HCT116 (cell line): ENCODE measurements at regions not wholly inside any gene's neighbourhood (a gene's known extent, or its start where the extent isn't known, plus 50 kb on each side); places are given as distances from the start of the nearest gene placed in this dataset.

ENCODE experiments used
- CBX3 ChIP-seq: IDR thresholded peaks from 2 replicates; pipeline ENCODE4 v1.6.1; 2012; ENCODE audit warnings: low read depth
- POLR2A ChIP-seq: IDR thresholded peaks from 2 replicates; pipeline ENCODE4 v1.7.0; 2011; ENCODE audit warnings: borderline replicate concordance; ENCODE audit not compliant: insufficient read depth, insufficient read length; ENCODE audit errors: extremely low read depth
- TF ChIP-seq, protein P1 (sequence below), 3 experiments: fragments of 200-600 bp in 1 of 3; sonication (generic) in 1 of 3; IDR thresholded peaks in 2 of 3; conservative IDR thresholded peaks in 1 of 3; 2 replicates each; pipeline ENCODE4 v1.5.1; 2012 to 2017; ENCODE audit warnings: low read depth in 2 of 3, low read length in 2 of 3, antibody characterized with exemption in 1 of 3, borderline replicate concordance in 1 of 3, control low read depth in 1 of 3, mild to moderate bottlenecking in 1 of 3, mixed read lengths in 1 of 3, mixed run types in 1 of 3, moderate library complexity in 1 of 3; ENCODE audit not compliant: insufficient read depth in 1 of 3
- TF ChIP-seq, protein P2 (sequence below): IDR thresholded peaks from 2 replicates; pipeline ENCODE4 v1.6.1; 2011; ENCODE audit warnings: mild to moderate bottlenecking, low read length, moderate library complexity; ENCODE audit not compliant: insufficient replicate concordance; ENCODE audit errors: extremely low read depth

DNA sequence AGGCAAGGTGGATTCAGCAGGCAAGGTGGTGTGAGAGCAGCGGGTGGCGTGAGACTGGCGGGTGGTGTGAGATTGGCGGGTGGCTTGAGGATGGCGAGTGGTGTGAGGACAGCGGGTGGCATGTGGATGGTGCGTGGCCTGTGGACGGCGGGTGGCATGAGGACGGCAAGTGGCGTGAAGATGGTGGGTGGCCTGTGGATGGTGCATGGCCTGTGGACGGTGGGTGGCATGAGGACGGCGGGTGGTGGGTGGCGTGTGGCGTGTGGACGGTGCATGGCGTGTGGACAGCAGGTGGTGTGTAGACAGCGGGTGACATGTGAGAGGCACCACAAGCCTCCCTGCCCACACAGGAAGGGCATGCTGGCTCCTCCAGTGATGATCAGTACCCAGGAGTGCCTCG is 186.9 kb upstream of the SALL3 start:
- TF ChIP-seq, protein P1, sequence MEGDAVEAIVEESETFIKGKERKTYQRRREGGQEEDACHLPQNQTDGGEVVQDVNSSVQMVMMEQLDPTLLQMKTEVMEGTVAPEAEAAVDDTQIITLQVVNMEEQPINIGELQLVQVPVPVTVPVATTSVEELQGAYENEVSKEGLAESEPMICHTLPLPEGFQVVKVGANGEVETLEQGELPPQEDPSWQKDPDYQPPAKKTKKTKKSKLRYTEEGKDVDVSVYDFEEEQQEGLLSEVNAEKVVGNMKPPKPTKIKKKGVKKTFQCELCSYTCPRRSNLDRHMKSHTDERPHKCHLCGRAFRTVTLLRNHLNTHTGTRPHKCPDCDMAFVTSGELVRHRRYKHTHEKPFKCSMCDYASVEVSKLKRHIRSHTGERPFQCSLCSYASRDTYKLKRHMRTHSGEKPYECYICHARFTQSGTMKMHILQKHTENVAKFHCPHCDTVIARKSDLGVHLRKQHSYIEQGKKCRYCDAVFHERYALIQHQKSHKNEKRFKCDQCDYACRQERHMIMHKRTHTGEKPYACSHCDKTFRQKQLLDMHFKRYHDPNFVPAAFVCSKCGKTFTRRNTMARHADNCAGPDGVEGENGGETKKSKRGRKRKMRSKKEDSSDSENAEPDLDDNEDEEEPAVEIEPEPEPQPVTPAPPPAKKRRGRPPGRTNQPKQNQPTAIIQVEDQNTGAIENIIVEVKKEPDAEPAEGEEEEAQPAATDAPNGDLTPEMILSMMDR (IDR thresholded peaks at IDR 0.05 in 2 of 3, conservative IDR thresholded peaks at IDR 0.05 in 1 of 3; ENCODE audit: borderline replicate concordance in 1 of 3, insufficient read depth in 1 of 3, low read depth in 2 of 3, low read length in 2 of 3) = no peak
- TF ChIP-seq POLR2A (no peak), CBX3 (no peak)
- TF ChIP-seq, protein P2, sequence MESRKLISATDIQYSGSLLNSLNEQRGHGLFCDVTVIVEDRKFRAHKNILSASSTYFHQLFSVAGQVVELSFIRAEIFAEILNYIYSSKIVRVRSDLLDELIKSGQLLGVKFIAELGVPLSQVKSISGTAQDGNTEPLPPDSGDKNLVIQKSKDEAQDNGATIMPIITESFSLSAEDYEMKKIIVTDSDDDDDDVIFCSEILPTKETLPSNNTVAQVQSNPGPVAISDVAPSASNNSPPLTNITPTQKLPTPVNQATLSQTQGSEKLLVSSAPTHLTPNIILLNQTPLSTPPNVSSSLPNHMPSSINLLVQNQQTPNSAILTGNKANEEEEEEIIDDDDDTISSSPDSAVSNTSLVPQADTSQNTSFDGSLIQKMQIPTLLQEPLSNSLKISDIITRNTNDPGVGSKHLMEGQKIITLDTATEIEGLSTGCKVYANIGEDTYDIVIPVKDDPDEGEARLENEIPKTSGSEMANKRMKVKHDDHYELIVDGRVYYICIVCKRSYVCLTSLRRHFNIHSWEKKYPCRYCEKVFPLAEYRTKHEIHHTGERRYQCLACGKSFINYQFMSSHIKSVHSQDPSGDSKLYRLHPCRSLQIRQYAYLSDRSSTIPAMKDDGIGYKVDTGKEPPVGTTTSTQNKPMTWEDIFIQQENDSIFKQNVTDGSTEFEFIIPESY = no peak
